ENCODE measurements at regions not wholly inside any gene's neighbourhood (a gene's known extent, or its start where the extent isn't known, plus 50 kb on each side); places are given as distances from the start of the nearest gene placed in this dataset.
"Not testable (repeated sequence)": the region's sequence is repeated elsewhere in the genome, so short reads cannot be mapped to it uniquely, and the experiment has no call there.

DNA sequence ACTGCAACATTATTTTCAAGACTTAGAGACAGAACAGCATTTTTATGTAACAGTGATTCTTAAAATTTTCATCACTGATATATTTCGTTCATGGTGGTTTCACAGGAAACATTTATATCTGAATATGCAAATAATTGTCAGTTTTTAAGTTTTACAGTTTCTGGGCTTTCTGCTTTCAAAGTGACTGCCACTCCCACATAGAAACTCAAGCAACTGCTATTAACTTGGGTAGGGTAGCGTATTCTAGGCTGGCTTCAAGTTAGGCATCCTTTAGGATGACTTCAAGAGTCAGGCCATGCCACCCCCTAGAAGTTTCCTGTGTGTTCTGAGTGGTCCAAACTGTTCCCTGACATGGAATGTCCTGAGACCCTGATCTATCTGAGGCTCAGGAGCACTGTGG is 123.6 kb upstream of the TSPAN8 start:
- TF ChIP-seq, protein P1, sequence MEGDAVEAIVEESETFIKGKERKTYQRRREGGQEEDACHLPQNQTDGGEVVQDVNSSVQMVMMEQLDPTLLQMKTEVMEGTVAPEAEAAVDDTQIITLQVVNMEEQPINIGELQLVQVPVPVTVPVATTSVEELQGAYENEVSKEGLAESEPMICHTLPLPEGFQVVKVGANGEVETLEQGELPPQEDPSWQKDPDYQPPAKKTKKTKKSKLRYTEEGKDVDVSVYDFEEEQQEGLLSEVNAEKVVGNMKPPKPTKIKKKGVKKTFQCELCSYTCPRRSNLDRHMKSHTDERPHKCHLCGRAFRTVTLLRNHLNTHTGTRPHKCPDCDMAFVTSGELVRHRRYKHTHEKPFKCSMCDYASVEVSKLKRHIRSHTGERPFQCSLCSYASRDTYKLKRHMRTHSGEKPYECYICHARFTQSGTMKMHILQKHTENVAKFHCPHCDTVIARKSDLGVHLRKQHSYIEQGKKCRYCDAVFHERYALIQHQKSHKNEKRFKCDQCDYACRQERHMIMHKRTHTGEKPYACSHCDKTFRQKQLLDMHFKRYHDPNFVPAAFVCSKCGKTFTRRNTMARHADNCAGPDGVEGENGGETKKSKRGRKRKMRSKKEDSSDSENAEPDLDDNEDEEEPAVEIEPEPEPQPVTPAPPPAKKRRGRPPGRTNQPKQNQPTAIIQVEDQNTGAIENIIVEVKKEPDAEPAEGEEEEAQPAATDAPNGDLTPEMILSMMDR (IDR thresholded peaks at IDR 0.05) = no peak
- Histone ChIP-seq H3K4me1 (no peaks in the 10 kb centered on the region), H3K27ac (no peak overlapping the region), H3K9me3 (no peaks in the 10 kb centered on the region), H3K36me3 (no peaks in the 10 kb centered on the region), H3K27me3 (no peaks in the 10 kb centered on the region), H3K4me3 (no peak overlapping the region)
- no peak for DNase-seq (ENCODE audit: low spot score)

DNA sequence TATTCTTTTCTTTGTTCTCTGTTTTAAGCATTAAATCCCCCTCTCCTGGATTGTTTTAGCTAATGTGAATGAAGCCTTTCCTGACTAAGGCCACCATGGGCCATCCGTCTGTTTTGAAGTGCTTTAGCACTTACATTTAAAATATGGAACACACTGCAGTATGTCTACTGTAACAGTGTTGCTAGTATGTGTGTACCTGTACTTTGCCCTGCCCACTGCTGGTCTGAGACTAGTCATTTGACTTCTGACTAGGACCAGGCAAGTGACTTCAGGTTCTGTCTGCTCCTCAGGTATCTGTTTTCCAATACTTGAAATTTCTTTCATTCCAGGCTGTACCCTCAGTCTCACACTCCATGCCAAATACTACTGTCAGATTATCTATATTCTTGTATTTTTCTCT is 120.1 kb upstream of the TSPAN8 start:
- DNase-seq (ENCODE audit: low spot score) = no peak
- no peak overlapping the region for H3K27ac ChIP-seq
- no peaks in the 10 kb centered on the region for H3K4me1 ChIP-seq
- TF ChIP-seq, protein P1 (IDR thresholded peaks at IDR 0.05) = no peak
- H3K27me3 ChIP-seq = no peaks in the 10 kb centered on the region
- H3K36me3 ChIP-seq = no peaks in the 10 kb centered on the region
- no peaks in the 10 kb centered on the region for H3K9me3 ChIP-seq
- no peak overlapping the region for H3K4me3 ChIP-seq

DNA sequence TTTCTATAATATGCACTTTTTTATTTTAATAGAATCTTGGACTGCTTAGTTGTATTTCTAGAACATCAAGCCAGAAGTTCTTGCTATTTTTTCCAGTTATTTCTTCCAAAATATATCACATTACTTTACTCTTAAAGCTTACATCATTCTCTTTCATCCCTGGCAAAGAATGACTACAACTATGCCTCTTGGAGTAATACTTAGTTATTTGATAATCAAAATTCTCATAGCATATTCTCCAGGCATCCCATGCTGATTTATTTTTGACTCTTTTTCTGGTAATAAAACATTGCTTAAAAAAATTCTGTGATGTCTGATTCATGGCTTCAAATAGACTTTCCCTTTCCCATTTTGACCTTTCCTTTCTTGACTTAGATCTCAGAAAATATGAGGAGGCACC is 118.7 kb upstream of the TSPAN8 start:
- Histone ChIP-seq H3K9me3 (no peaks in the 10 kb centered on the region), H3K4me3 (no peak overlapping the region), H3K4me1 (no peaks in the 10 kb centered on the region), H3K36me3 (no peaks in the 10 kb centered on the region), H3K27me3 (no peaks in the 10 kb centered on the region), H3K27ac (no peak overlapping the region)
- TF ChIP-seq, protein P1 (IDR thresholded peaks at IDR 0.05) = no peak
- DNase-seq (ENCODE audit: low spot score) = no peak

DNA sequence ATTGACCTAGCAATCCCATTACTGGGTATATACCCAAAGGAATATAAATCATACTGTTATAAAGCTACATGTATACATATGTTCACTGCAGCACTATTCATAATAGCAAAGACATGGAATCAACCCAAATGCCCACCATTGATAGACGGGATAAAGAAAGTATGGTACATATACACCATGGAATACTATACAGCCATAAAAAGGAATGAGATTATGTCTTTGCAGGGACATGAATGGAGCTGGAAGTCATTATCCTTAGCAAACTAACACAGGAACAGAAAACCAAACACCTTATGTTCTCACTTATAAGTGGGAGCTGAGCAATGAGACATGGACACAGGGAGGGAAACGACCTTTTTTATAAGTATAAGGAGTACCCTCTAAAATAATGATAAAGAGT is 113.0 kb upstream of the TSPAN8 start:
- not testable (repeated sequence) for H3K4me1 ChIP-seq; H3K4me3 ChIP-seq; H3K9me3 ChIP-seq; DNase-seq (ENCODE audit: low spot score); H3K36me3 ChIP-seq; H3K27me3 ChIP-seq; H3K27ac ChIP-seq

DNA sequence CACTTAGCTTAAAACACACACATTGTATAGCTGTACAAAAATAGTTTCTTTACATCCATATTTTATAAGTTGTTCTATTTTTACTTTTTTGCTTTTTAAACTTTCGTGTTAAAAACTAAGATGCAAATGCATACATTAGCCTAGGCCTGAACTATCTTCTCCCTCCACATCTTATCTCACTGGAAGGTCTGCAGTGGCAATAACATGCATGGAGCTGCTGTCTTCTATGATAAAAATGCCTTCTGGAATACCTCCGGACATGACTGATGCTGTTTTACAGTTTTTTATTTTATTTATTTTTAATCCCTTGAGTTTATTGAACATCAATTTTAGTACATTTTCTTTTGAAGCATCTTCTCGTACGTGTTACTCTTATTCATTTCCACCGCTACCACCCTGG is 112.3 kb upstream of the TSPAN8 start:
- Histone ChIP-seq H3K27ac (no peak overlapping the region), H3K27me3 (no peaks in the 10 kb centered on the region), H3K9me3 (peaks cover 0 to 5% of the 10 kb centered on the region in 2 donors), H3K4me3 (no peak overlapping the region), H3K36me3 (no peaks in the 10 kb centered on the region), H3K4me1 (no peaks in the 10 kb centered on the region)
- TF ChIP-seq, protein P1 (IDR thresholded peaks at IDR 0.05) = no peak
- DNase-seq (ENCODE audit: low spot score) = no peak

DNA sequence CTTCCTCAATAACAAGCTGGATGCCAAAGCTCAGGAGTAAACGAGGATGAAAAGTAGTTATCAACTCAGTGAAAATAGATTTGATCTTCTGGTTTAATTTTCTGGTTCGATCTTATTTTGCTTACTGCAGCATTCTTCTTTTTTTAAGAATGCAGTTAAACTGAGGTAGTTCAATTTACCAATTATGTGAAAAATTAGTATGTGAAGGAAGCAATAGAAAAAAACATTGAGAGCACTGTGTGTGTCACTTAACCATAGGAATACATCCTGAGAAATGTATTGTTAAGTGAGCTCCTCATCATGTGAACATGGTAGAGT is 111.4 kb upstream of the TSPAN8 start:
- Histone ChIP-seq H3K36me3 (no peaks in the 10 kb centered on the region), H3K4me1 (no peaks in the 10 kb centered on the region), H3K9me3 (peaks cover 0 to 5% of the 10 kb centered on the region in 2 donors), H3K27ac (no peak overlapping the region), H3K27me3 (no peaks in the 10 kb centered on the region), H3K4me3 (no peak overlapping the region)
- TF ChIP-seq, protein P1 (IDR thresholded peaks at IDR 0.05) = no peak
- DNase-seq (ENCODE audit: low spot score) = no peak

Measured in right atrium auricular region (tissue), 2 donors.